ENCODE measurements at regions not wholly inside any gene's neighbourhood (a gene's known extent, or its start where the extent isn't known, plus 50 kb on each side); places are given as distances from the start of the nearest gene placed in this dataset.

DNA sequence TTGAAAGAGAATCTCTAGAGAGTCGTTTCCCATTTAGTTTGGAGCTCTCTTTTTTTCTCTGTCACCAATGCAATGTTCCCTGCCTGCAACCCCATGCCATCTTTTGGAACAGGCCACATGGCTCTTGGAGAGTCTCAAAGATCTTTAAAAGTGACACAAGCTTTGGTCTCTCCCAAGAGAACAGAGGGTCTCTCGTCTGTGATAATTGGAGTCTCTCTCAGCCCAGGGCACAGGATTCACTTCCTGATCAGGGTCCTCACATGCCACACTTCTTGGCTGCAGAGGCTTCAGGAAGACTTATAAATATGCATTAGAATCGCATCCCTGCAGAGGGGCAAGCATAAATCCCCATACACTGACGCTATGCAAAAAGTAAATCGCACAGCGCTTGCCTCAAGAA lies 240.5 kb downstream of the IRS2 start:
- TF ChIP-seq, protein P1, sequence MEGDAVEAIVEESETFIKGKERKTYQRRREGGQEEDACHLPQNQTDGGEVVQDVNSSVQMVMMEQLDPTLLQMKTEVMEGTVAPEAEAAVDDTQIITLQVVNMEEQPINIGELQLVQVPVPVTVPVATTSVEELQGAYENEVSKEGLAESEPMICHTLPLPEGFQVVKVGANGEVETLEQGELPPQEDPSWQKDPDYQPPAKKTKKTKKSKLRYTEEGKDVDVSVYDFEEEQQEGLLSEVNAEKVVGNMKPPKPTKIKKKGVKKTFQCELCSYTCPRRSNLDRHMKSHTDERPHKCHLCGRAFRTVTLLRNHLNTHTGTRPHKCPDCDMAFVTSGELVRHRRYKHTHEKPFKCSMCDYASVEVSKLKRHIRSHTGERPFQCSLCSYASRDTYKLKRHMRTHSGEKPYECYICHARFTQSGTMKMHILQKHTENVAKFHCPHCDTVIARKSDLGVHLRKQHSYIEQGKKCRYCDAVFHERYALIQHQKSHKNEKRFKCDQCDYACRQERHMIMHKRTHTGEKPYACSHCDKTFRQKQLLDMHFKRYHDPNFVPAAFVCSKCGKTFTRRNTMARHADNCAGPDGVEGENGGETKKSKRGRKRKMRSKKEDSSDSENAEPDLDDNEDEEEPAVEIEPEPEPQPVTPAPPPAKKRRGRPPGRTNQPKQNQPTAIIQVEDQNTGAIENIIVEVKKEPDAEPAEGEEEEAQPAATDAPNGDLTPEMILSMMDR (IDR thresholded peaks at IDR 0.05 in 8 of 11, conservative IDR thresholded peaks at IDR 0.05 in 3 of 11): no peak
- TF ChIP-seq POLR2AphosphoS5 (IDR thresholded peaks at IDR 0.05) (no peak), POLR2A (IDR thresholded peaks at IDR 0.05) (no peak)

Measured in spleen (tissue), 7 donors.